Common myeloid progenitor, CD34-positive (primary cell): ENCODE measurements at regions not wholly inside any gene's neighbourhood (a gene's known extent, or its start where the extent isn't known, plus 50 kb on each side); places are given as distances from the start of the nearest gene placed in this dataset.

ENCODE experiments used
- CTCF ChIA-PET: fragments of 350-600 bp; sonication (Branson Sonifier 250); formaldehyde crosslinking; loops from one replicate; lab custom pipeline; 2021; ENCODE audit warnings: antibody characterized with exemption; lab: Charles Lee
- POLR2A ChIA-PET: fragments of 350-600 bp; sonication (Branson Sonifier 250); formaldehyde crosslinking; loops from one replicate; lab custom pipeline; 2021; ENCODE audit warnings: antibody characterized with exemption; lab: Charles Lee
- DNase-seq, 3 donors: peaks; one replicate each; pipeline versions ENCODE4 v3.0.0 to v3.0.0-alpha.2; 2013
- H3K27ac ChIP-seq, 2 experiments: 1 replicate in 1 of 2; 2 replicates in 1 of 2; pipeline ENCODE4 v1.7.0; 2013; ENCODE audit warnings: inconsistent platforms in 2 of 2, low read length in 2 of 2, mild to moderate bottlenecking in 2 of 2, low read depth in 1 of 2, moderate library complexity in 1 of 2; ENCODE audit not compliant: severe bottlenecking in 2 of 2, insufficient read depth in 1 of 2, poor library complexity in 1 of 2
- H3K27me3 ChIP-seq, 5 experiments: replicated peaks in 2 of 5; 1 replicate in 3 of 5; 2 replicates in 2 of 5; pipeline versions ENCODE4 v1.6.1 to v1.7.0; 2013; ENCODE audit warnings: low read length in 4 of 5, mild to moderate bottlenecking in 2 of 5, moderate library complexity in 2 of 5, inconsistent platforms in 1 of 5; ENCODE audit not compliant: insufficient read depth in 5 of 5, control insufficient read depth in 4 of 5
- H3K36me3 ChIP-seq, 4 experiments: 1 replicate in 2 of 4; 2 replicates in 2 of 4; pipeline versions ENCODE4 v1.6.1 to v1.7.0; 2013; ENCODE audit warnings: low read length in 3 of 4, control low read depth in 1 of 4, mild to moderate bottlenecking in 1 of 4; ENCODE audit not compliant: control insufficient read depth in 4 of 4, insufficient read depth in 4 of 4
- H3K4me1 ChIP-seq, 4 experiments: 1 replicate in 3 of 4; 2 replicates in 1 of 4; pipeline versions ENCODE4 v1.6.1 to v1.7.1; 2013; ENCODE audit warnings: low read length in 3 of 4, mild to moderate bottlenecking in 3 of 4, control low read depth in 1 of 4, inconsistent platforms in 1 of 4, moderate library complexity in 1 of 4; ENCODE audit not compliant: control insufficient read depth in 4 of 4, insufficient read depth in 4 of 4; ENCODE audit errors: control extremely low read depth in 1 of 4
- H3K4me3 ChIP-seq, 7 experiments: 1 replicate in 4 of 7; 2 replicates in 3 of 7; pipeline versions ENCODE4 v1.5.1 to v1.7.0; 2013; ENCODE audit warnings: mild to moderate bottlenecking in 7 of 7, low read length in 6 of 7, moderate library complexity in 6 of 7, inconsistent platforms in 2 of 7, low read depth in 2 of 7, control low read depth in 1 of 7; ENCODE audit not compliant: insufficient read depth in 4 of 7, control insufficient read depth in 1 of 7; ENCODE audit errors: extremely low read depth in 1 of 7
- H3K9me3 ChIP-seq, 5 experiments: 1 replicate in 4 of 5; 2 replicates in 1 of 5; pipeline versions ENCODE4 v1.6.1 to v1.7.1; 2013; ENCODE audit warnings: low read length in 4 of 5, mild to moderate bottlenecking in 2 of 5, inconsistent platforms in 1 of 5, low read depth in 1 of 5, moderate library complexity in 1 of 5; ENCODE audit not compliant: control insufficient read depth in 4 of 5, insufficient read depth in 2 of 5; ENCODE audit errors: control extremely low read depth in 1 of 5
- WGBS: methylation state at CpG from one replicate; pipeline ENCODE4 v1.1.5; 2013; ENCODE audit not compliant: insufficient coverage; 5-methylcytosine and 5-hydroxymethylcytosine counted together

DNA sequence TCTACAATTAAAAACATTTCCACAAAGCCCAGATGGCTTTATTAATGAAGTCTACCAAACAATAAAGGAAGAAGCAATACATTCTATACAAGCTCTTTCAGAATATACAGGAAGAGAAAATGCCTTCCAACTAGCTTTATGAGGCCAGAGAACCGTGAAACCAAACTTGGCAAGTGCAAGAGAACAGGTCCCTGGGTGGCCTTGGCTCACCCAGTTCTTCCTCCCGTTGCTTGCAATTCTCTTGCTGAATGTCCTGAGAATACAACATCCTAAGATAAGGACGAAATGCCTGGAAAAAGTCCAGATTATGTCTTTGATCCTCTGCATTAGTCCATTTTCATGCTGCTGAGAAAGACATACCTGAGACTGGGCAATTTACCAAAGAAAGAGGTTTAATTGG lies 204.9 kb downstream of the MAD2L1 start:
- POLR2A ChIA-PET, result no interaction called here
- Histone ChIP-seq H3K9me3 (no peaks in the 10 kb centered on the region), H3K27ac (no peak overlapping the region), H3K36me3 (no peaks in the 10 kb centered on the region), H3K4me1 (no peaks in the 10 kb centered on the region), H3K27me3 (no peaks in the 10 kb centered on the region), H3K4me3 (no peak overlapping the region)
- CTCF ChIA-PET, result no interaction called here
- DNase-seq, result no peak
- 85% methylated on average over 3 of the region's 3 CpGs for WGBS

DNA sequence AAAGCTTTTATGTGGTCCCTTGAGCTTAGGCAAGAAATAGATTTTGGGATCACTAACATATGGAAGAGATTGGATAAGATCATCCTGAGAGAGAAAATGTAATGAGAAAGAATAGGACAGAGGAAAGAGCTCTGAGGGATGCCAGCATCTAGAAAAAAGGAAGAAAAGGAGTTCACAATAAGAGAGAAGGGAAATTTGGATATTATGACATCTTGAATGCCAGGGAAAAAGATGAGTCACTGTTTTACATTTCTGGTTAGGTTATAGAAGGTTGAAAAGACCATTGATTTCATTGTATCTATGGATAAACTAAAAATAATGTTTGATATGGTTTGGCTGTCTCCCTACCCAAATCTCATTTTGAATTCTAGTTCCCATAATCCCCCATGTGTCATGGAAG lies 208.5 kb downstream of the MAD2L1 start:
- ChIA-PET CTCF (interaction anchor here (0.9 kb wide), 1 partner anchor 10 kb away, joined by 3 read pairs; no protein-coding TSS in a partner anchor), POLR2A (no interaction called here)
- no peak overlapping the region for H3K27ac ChIP-seq
- no peaks in the 10 kb centered on the region for H3K4me1 ChIP-seq
- H3K36me3 ChIP-seq, result no peaks in the 10 kb centered on the region
- H3K4me3 ChIP-seq, result no peak overlapping the region
- H3K9me3 ChIP-seq, result no peaks in the 10 kb centered on the region
- no peak for DNase-seq
- H3K27me3 ChIP-seq, result no peaks in the 10 kb centered on the region

DNA sequence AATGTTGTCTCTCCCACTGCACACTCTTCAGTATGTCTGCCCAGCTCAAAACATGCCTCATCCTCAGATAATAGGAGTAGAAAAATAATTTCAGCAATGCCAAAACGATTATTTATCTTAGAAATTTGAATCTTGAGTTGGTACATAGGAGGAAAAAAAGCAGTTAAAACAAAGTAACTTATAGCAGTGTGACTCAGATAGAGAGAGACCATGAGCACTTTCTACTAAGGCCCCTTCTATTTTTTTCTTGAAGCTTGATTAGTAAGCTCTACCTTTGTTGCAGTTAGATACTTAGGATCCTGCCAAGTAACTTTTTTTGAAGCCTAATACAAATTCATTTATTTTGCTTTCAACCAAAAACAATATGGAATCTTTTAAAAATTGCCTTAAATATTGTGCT lies 212.3 kb downstream of the MAD2L1 start:
- Histone ChIP-seq H3K27me3 (no peaks in the 10 kb centered on the region), H3K27ac (no peak overlapping the region), H3K36me3 (no peaks in the 10 kb centered on the region), H3K9me3 (no peaks in the 10 kb centered on the region), H3K4me1 (no peaks in the 10 kb centered on the region), H3K4me3 (no peak overlapping the region)
- POLR2A ChIA-PET, result no interaction called here
- WGBS, result 71% methylated on average over 1 of the region's 1 CpG
- no peak for DNase-seq
- CTCF ChIA-PET, result no interaction called here

DNA sequence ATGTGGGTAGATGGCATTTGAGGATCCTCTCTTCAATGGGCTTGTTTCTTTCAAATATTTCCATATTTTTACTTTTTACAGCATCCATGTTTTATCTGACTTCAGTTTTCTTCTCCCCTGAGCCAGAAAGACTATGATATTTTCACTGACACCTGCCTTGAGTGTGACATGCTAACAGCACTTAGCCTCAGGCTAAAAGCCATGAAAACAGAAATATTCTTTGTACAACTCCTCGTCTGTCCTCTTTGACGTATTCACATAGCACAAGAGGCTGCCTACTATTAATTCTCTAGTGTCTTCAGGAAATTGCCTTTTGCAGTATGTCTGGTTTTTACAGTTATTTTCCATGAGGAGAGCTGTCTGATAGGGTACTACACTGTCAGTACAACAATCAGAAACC lies 215.0 kb downstream of the MAD2L1 start:
- CTCF ChIA-PET, result no interaction called here
- POLR2A ChIA-PET, result no interaction called here
- Histone ChIP-seq H3K4me3 (no peak overlapping the region), H3K36me3 (no peaks in the 10 kb centered on the region), H3K9me3 (no peaks in the 10 kb centered on the region), H3K4me1 (no peaks in the 10 kb centered on the region), H3K27me3 (no peaks in the 10 kb centered on the region), H3K27ac (no peak overlapping the region)
- WGBS, result no CpG with 5 or more reads among the region's 2 CpGs
- no peak for DNase-seq

DNA sequence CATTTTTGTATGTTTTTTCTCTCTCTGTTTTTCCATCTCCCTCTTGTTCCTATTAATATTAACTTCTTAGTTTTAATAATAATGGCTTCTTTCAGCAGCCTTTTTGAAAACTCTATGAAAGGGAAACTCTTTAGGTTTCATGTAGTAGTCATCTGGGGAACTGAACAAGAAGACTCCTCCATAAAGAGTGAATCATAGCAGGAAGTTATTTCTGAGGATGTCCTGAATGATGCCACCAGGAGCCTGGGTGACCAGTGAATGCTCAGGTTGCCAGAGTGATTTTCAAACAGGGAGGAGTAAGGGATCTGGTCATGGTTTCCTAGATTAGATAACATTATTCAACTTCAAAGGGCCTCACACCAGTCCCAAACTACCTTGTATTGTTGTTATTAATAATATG lies 212.8 kb upstream of the PDE5A start:
- Histone ChIP-seq H3K27me3 (no peaks in the 10 kb centered on the region), H3K27ac (no peak overlapping the region), H3K4me1 (no peaks in the 10 kb centered on the region), H3K9me3 (peaks cover 0 to 1% (median 0%) of the 10 kb centered on the region in 5 experiments), H3K36me3 (no peaks in the 10 kb centered on the region), H3K4me3 (no peak overlapping the region)
- CTCF ChIA-PET, result no interaction called here
- DNase-seq, result no peak
- POLR2A ChIA-PET, result no interaction called here

DNA sequence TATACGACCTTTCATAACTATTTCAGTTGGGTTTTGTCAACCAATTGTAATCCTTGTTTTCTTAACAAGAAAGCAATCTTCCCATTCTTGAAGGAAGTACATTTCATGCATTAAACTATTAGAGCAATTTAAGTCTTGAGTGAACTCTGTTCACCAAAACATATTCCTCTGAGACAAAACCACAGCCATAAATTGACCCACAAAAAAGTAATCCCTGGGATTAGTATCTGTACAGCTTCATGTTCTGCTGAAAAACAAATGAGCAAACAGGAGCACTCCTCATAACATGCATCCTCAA lies 207.0 kb upstream of the PDE5A start:
- H3K36me3 ChIP-seq, result no peaks in the 10 kb centered on the region
- H3K9me3 ChIP-seq, result peaks cover 0 to 3% (median 0%) of the 10 kb centered on the region in 5 experiments
- no peak overlapping the region for H3K27ac ChIP-seq
- no peak overlapping the region for H3K4me3 ChIP-seq
- POLR2A ChIA-PET, result no interaction called here
- H3K4me1 ChIP-seq, result no peaks in the 10 kb centered on the region
- no peaks in the 10 kb centered on the region for H3K27me3 ChIP-seq
- CTCF ChIA-PET, result no interaction called here
- 80% methylated on average over 1 of the region's 1 CpG for WGBS
- DNase-seq, result no peak

DNA sequence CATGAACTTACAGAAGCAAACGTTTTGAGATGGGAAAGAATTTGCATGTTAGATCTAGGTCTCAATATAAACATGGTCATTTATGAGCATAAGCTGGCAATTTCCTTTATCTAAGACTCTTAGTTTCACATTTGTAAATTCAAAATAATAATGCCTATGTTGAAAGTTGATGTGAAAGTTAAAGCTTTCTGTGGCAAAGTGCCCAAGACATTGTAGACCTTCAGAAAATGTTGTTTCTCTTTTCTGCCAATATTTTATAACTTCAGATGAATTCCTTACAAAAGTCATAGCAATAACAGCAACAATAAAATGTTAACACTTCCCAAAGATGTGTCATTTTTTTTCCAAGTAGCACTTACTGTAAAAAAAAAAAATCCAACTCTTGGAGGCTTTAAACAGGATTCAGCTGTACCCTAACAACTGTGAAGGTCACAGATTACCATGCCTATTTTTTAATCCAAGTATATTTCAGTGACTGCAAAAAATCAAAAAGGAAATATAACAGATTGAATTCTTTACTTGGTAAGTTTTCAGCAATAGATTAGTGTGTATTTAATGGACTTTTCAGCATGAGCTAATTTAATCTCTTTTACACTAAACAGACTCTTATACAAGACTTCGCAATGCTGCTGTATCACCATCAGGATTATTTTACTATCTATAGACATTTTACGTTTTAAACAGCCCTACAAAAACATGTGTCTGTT lies 206.5 kb upstream of the PDE5A start:
- ChIA-PET CTCF (no interaction called here), POLR2A (no interaction called here)
- H3K4me1 ChIP-seq, result no peaks in the 10 kb centered on the region
- 92% methylated on average over 2 of the region's 3 CpGs for WGBS
- DNase-seq, result no peak
- no peak overlapping the region for H3K4me3 ChIP-seq
- no peak overlapping the region for H3K27ac ChIP-seq
- no peaks in the 10 kb centered on the region for H3K36me3 ChIP-seq
- H3K27me3 ChIP-seq, result no peaks in the 10 kb centered on the region
- H3K9me3 ChIP-seq, result peaks cover 0 to 3% (median 0%) of the 10 kb centered on the region in 5 experiments
